RWPE1 (cell line): ENCODE measurements at regions not wholly inside any gene's neighbourhood (a gene's known extent, or its start where the extent isn't known, plus 50 kb on each side); places are given as distances from the start of the nearest gene placed in this dataset.
"Not testable (repeated sequence)": the region's sequence is repeated elsewhere in the genome, so short reads cannot be mapped to it uniquely, and the experiment has no call there.

Source experiments
- CTCF ChIA-PET: fragments of 350-600 bp; sonication (Branson Sonifier 250); formaldehyde crosslinking; extraction: SDS; loops from one replicate; lab custom pipeline; 2021; lab: Yijun Ruan, JAX
- POLR2A ChIA-PET: fragments of 400-600 bp; formaldehyde crosslinking; extraction: SDS; loops from one replicate; lab custom pipeline; 2020; ENCODE audit warnings: antibody characterized with exemption; ENCODE audit not compliant: low non-redundant PET; lab: Yijun Ruan, JAX
- DNase-seq: peaks from one replicate; pipeline ENCODE4 v3.0.0; 2012; ENCODE audit warnings: low spot score
- H3K27ac ChIP-seq: fragments of 450-650 bp; 2 replicates; pipeline ENCODE4 v1.5.1; 2017
- TF ChIP-seq, protein P1 (sequence below): fragments of 450-650 bp; conservative IDR thresholded peaks from 2 replicates; pipeline ENCODE4 v1.5.1; 2017; ENCODE audit warnings: low read depth, mild to moderate bottlenecking

DNA sequence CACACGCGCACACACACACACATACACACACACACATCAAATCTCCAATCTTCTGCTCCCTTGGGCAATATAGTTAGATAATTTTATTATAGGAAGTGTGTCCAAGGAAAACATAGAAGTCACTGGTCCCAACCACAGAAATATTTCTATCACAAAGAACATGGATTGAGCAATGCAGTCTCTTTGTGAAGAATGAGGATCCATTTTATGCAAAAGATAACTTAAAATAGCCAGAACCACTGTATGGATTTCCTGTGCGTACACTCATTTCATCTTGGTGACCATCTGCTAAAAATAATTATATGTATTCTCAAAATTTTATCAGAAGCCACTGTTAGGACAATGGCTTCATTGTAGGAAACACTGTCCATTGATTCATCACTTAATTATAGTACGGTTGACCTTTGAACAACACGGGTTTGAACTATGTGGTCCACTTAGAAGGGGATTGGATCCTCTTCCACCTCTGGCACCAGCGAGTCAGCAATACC is 169.6 kb upstream of the MXRA5 start:
- TF ChIP-seq, protein P1, sequence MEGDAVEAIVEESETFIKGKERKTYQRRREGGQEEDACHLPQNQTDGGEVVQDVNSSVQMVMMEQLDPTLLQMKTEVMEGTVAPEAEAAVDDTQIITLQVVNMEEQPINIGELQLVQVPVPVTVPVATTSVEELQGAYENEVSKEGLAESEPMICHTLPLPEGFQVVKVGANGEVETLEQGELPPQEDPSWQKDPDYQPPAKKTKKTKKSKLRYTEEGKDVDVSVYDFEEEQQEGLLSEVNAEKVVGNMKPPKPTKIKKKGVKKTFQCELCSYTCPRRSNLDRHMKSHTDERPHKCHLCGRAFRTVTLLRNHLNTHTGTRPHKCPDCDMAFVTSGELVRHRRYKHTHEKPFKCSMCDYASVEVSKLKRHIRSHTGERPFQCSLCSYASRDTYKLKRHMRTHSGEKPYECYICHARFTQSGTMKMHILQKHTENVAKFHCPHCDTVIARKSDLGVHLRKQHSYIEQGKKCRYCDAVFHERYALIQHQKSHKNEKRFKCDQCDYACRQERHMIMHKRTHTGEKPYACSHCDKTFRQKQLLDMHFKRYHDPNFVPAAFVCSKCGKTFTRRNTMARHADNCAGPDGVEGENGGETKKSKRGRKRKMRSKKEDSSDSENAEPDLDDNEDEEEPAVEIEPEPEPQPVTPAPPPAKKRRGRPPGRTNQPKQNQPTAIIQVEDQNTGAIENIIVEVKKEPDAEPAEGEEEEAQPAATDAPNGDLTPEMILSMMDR, result no peak
- ChIA-PET CTCF (no interaction called here), POLR2A (no interaction called here)
- H3K27ac ChIP-seq, result no peak overlapping the region
- no peak for DNase-seq

- POLR2A ChIA-PET, result no interaction called here
- TF ChIP-seq, protein P1, result no peak
- CTCF ChIA-PET, result interaction anchor here (0.6 kb wide), 1 partner anchor 523 kb away, joined by 4 read pairs; no protein-coding TSS in a partner anchor
- no peak overlapping the region for H3K27ac ChIP-seq
- peak; percentile 2 for DNase-seq
These were observed 168.5 kb upstream of the MXRA5 start for GRCh38 chrX:3514996-3515395.

DNA sequence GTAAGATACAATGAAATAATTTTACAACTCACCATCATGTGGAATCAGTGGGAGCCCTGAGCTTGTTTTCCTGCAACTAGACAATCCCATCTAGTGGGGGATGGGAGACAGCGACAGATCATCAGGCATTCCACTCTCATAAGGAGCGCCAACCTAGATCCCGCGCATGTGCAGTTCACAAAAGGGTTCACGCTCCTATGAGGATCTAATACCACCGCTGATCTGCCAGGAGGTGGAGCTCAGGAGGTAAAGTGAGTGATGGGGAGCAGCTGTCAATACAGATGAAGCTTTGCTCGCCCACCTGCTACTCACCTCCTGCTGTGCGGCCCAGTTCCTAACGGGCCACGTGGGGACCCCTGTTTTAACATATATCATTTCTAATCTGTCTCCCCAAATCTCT is 165.7 kb upstream of the MXRA5 start:
- CTCF ChIA-PET, H3K27ac ChIP-seq, POLR2A ChIA-PET, DNase-seq: not testable (repeated sequence)

- ChIA-PET CTCF (no interaction called here), POLR2A (no interaction called here)
- no peak for DNase-seq
- TF ChIP-seq, protein P1, result no peak
- H3K27ac ChIP-seq, result no peak overlapping the region
These were observed 163.5 kb upstream of the MXRA5 start for GRCh38 chrX:3509934-3510333.

DNA sequence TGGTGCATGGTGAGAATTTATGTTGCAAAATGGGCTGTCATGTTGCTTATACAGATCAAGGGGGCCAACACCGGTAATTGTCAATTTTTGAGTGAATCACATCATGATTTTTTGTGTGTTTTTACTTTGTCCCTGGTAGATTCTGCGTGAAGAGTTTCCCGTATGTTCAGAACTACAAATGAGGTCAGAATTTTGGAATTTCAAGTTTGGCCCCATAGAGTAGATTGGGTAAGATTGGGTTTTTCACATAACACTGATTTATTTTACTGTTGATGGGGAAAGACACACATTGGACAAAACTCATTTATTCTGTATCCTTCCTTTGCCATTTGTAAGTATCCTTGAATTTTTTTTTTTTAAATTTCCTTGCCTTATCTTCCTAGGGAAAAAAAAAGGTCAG is 158.5 kb upstream of the MXRA5 start:
- no peak overlapping the region for H3K27ac ChIP-seq
- TF ChIP-seq, protein P1, result no peak
- DNase-seq, result no peak
- CTCF ChIA-PET, result no interaction called here
- POLR2A ChIA-PET, result no interaction called here

- CTCF ChIA-PET, result no interaction called here
- TF ChIP-seq, protein P1, result no peak
- no peak for DNase-seq
- no peak overlapping the region for H3K27ac ChIP-seq
- POLR2A ChIA-PET, result no interaction called here
These were observed 155.5 kb upstream of the MXRA5 start for GRCh38 chrX:3501833-3502535.

GRCh38 chrX:3495836-3496769 is 149.7 kb upstream of the MXRA5 start:
- CTCF ChIA-PET, DNase-seq, H3K27ac ChIP-seq, POLR2A ChIA-PET: not testable (repeated sequence)
